Osteoblast (primary cell): ENCODE measurements at regions not wholly inside any gene's neighbourhood (a gene's known extent, or its start where the extent isn't known, plus 50 kb on each side); places are given as distances from the start of the nearest gene placed in this dataset.

Experiments
- DNase-seq: peaks from one replicate; pipeline ENCODE4 v3.0.0; 2011; ENCODE audit warnings: low spot score, mixed read lengths; ENCODE audit not compliant: insufficient read length; ENCODE audit errors: missing footprints
- H2AFZ ChIP-seq: 2 replicates; pipeline ENCODE4 v1.6.0; 2011; ENCODE audit warnings: mild to moderate bottlenecking, low read length
- H3K27ac ChIP-seq: 2 replicates; pipeline ENCODE4 v1.5.1; 2011; ENCODE audit warnings: mild to moderate bottlenecking, low read depth, low read length, moderate library complexity
- H3K27me3 ChIP-seq: 2 replicates; pipeline ENCODE4 v1.6.0; 2012; ENCODE audit warnings: mild to moderate bottlenecking, control low read depth, inconsistent platforms, low read length, moderate library complexity; ENCODE audit not compliant: insufficient read depth
- H3K36me3 ChIP-seq: 2 replicates; pipeline ENCODE4 v1.5.1; 2011; ENCODE audit warnings: mild to moderate bottlenecking, low read length, control low read depth, moderate library complexity; ENCODE audit not compliant: insufficient read depth
- H3K4me1 ChIP-seq: 2 replicates; pipeline ENCODE4 v1.5.1; 2011; ENCODE audit warnings: mild to moderate bottlenecking, low read length, control low read depth, moderate library complexity; ENCODE audit not compliant: insufficient read depth
- H3K4me2 ChIP-seq: 2 replicates; pipeline ENCODE4 v1.6.0; 2011; ENCODE audit warnings: mild to moderate bottlenecking, low read length; ENCODE audit not compliant: insufficient read depth
- H3K4me3 ChIP-seq: fragments of 200-600 bp; sonication (generic); 3 replicates; pipeline ENCODE4 v1.5.1; 2012; ENCODE audit warnings: mild to moderate bottlenecking, low read length, inconsistent platforms; ENCODE audit not compliant: insufficient read depth
- H3K79me2 ChIP-seq: 2 replicates; pipeline ENCODE4 v1.6.0; 2012; ENCODE audit warnings: mild to moderate bottlenecking, low read length, control low read depth, inconsistent platforms; ENCODE audit not compliant: insufficient read depth
- H3K9me3 ChIP-seq: 2 replicates; pipeline ENCODE4 v1.5.1; 2011; ENCODE audit warnings: low read depth, low read length, control low read depth
- H4K20me1 ChIP-seq: 2 replicates; pipeline ENCODE4 v1.6.0; 2012; ENCODE audit warnings: mild to moderate bottlenecking, low read length, control low read depth; ENCODE audit not compliant: insufficient read depth
- TF ChIP-seq, protein P1 (sequence below): IDR thresholded peaks from 2 replicates; pipeline ENCODE4 v1.5.1; 2011; ENCODE audit warnings: mild to moderate bottlenecking, low read depth, low read length, moderate library complexity; ENCODE audit errors: extremely low read depth

DNA sequence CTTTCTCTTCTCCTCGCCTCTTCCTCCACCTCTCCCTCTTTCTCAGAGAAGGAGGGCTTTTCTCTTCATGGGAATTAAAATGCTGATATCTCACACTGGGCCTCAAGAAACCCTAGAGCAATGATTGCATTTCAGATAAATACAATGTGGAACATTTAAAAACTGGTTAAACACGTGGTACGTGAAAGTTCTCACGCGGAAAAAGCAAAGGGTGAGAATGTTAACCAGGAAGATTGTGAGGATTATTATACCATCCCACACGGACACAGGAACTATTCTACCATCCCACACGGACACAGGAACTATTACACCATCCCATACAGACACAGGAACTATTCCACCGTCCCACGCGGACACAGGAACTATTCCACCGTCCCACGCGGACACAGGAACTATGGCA lies 182.4 kb downstream of the TMEM18 start:
- Histone ChIP-seq H3K36me3 (no peaks in the 10 kb centered on the region), H3K4me3 (no peak overlapping the region), H4K20me1 (no peaks in the 10 kb centered on the region), H3K4me1 (no peaks in the 10 kb centered on the region), H3K27ac (no peak overlapping the region), H3K4me2 (no peak overlapping the region), H3K27me3 (no peaks in the 10 kb centered on the region), H3K79me2 (no peaks in the 10 kb centered on the region), H2AFZ (no peak overlapping the region), H3K9me3 (peaks cover 3% of the 10 kb centered on the region)
- DNase-seq: peak; percentile 51
- TF ChIP-seq, protein P1, sequence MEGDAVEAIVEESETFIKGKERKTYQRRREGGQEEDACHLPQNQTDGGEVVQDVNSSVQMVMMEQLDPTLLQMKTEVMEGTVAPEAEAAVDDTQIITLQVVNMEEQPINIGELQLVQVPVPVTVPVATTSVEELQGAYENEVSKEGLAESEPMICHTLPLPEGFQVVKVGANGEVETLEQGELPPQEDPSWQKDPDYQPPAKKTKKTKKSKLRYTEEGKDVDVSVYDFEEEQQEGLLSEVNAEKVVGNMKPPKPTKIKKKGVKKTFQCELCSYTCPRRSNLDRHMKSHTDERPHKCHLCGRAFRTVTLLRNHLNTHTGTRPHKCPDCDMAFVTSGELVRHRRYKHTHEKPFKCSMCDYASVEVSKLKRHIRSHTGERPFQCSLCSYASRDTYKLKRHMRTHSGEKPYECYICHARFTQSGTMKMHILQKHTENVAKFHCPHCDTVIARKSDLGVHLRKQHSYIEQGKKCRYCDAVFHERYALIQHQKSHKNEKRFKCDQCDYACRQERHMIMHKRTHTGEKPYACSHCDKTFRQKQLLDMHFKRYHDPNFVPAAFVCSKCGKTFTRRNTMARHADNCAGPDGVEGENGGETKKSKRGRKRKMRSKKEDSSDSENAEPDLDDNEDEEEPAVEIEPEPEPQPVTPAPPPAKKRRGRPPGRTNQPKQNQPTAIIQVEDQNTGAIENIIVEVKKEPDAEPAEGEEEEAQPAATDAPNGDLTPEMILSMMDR: no peak

GRCh38 chr2:493228-493627 lies 184.0 kb downstream of the TMEM18 start:
- DNase-seq: peak; percentile 46
- no peak overlapping the region for H3K4me3 ChIP-seq
- H4K20me1 ChIP-seq: no peaks in the 10 kb centered on the region
- H3K36me3 ChIP-seq: no peaks in the 10 kb centered on the region
- H3K27me3 ChIP-seq: no peaks in the 10 kb centered on the region
- TF ChIP-seq, protein P1: no peak
- H3K9me3 ChIP-seq: peaks cover 3% of the 10 kb centered on the region
- no peak overlapping the region for H3K27ac ChIP-seq
- no peaks in the 10 kb centered on the region for H3K79me2 ChIP-seq
- H2AFZ ChIP-seq: no peak overlapping the region
- no peaks in the 10 kb centered on the region for H3K4me1 ChIP-seq
- H3K4me2 ChIP-seq: no peak overlapping the region

DNA sequence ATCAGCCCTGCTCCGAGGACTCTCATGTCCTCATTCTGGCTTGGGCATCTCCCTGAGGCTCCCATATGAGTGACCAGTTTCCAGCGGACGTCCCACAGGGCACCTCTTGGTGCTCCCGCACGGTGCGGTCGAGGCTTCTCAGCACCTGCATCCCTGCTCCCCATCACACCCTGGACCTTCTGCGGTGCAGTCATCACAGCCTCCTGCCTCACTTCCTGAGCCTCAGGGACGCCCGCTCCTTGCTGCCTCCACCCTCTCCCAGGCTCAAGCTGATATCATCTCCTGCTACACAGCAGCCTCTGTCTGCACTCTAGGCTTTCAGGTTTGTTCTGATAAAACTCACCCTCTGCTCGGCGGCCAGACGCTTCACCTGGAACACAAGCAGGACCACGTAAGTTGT lies 185.0 kb downstream of the TMEM18 start:
- H2AFZ ChIP-seq: no peak overlapping the region
- H3K4me1 ChIP-seq: no peaks in the 10 kb centered on the region
- no peaks in the 10 kb centered on the region for H4K20me1 ChIP-seq
- no peak overlapping the region for H3K4me3 ChIP-seq
- H3K27me3 ChIP-seq: no peaks in the 10 kb centered on the region
- TF ChIP-seq, protein P1: no peak
- H3K9me3 ChIP-seq: peaks cover 3% of the 10 kb centered on the region
- H3K27ac ChIP-seq: no peak overlapping the region
- H3K4me2 ChIP-seq: no peak overlapping the region
- H3K79me2 ChIP-seq: no peaks in the 10 kb centered on the region
- peak; percentile 44 for DNase-seq
- H3K36me3 ChIP-seq: no peaks in the 10 kb centered on the region

DNA sequence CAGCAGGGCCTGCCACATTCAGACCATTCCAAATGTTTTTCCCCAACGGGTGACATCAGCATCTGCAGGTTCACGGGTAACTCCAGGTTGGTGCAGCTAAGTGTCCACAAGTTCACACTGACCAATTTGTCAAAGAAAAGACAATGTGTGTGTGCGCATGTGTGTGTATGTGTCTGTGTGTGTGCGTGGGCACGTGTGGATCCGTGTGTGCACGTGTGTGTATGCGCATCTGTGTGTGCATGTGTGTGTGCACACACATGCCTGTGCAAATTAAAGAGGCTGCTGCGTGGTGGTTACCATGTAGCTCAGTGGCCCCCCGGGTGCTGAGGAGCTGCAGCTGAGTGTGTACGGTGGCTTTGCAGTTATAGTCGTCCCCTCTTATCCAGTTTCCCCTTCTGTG lies 187.4 kb downstream of the TMEM18 start:
- H3K79me2 ChIP-seq: no peaks in the 10 kb centered on the region
- peaks cover 3% of the 10 kb centered on the region for H3K9me3 ChIP-seq
- no peak overlapping the region for H2AFZ ChIP-seq
- TF ChIP-seq, protein P1: no peak
- H3K27me3 ChIP-seq: no peaks in the 10 kb centered on the region
- no peak overlapping the region for H3K4me2 ChIP-seq
- H3K36me3 ChIP-seq: no peaks in the 10 kb centered on the region
- no peak overlapping the region for H3K27ac ChIP-seq
- DNase-seq: peak; percentile 37
- no peak overlapping the region for H3K4me3 ChIP-seq
- H4K20me1 ChIP-seq: no peaks in the 10 kb centered on the region
- H3K4me1 ChIP-seq: no peaks in the 10 kb centered on the region
